Mucosa of descending colon (tissue), 3 donors: ENCODE measurements at regions not wholly inside any gene's neighbourhood (a gene's known extent, or its start where the extent isn't known, plus 50 kb on each side); places are given as distances from the start of the nearest gene placed in this dataset.

ENCODE experiments used
- ATAC-seq: fragments of 200-7000 bp; cut with Tn5 transposase; one replicate; pipeline ENCODE4 v1.9.1; 2020; ENCODE audit warnings: mild to moderate bottlenecking, moderate library complexity
- DNase-seq, 3 donors: peaks; one replicate each; pipeline ENCODE4 v3.0.0-alpha.2; 2020
- H3K36me3 ChIP-seq: fragments of 200-600 bp; one replicate; pipeline ENCODE4 v1.8.0; 2021; ENCODE audit warnings: low read depth, mild to moderate bottlenecking
- H3K4me1 ChIP-seq: fragments of 200-600 bp; one replicate; pipeline ENCODE4 v1.8.0; 2021; ENCODE audit warnings: low read depth, mild to moderate bottlenecking
- H3K4me3 ChIP-seq: fragments of 200-600 bp; one replicate; pipeline ENCODE4 v1.8.0; 2021; ENCODE audit warnings: mild to moderate bottlenecking
- H3K9me3 ChIP-seq: fragments of 200-600 bp; one replicate; pipeline ENCODE4 v1.8.0; 2021; ENCODE audit warnings: mild to moderate bottlenecking
- CTCF ChIP-seq: fragments of 200-600 bp; IDR thresholded peaks from one replicate; pipeline ENCODE4 v1.8.0; 2022; ENCODE audit warnings: antibody characterized with exemption, mild to moderate bottlenecking
- intact Hi-C, 2 donors: fragments of 100-400 bp; cut with DNase I in 1 of 2; cut with micrococcal nuclease in 1 of 2; formaldehyde crosslinking; loops; one replicate each; pipeline versions ENCODE4 v1.11.0 to v1.11.1; 2022; cut with DNase I, micrococcal nuclease
- donor health status: DM: no; HTN: no; CAD: no; lungs with moderate emphysema.
- donor health status: DM: no; HTN: no; CAD: no.
- donor health status: DM: no; HTN: yes; CAD: no.

- H3K36me3 ChIP-seq = no peaks in the 10 kb centered on the region
- H3K4me3 ChIP-seq = no peak overlapping the region
- H3K4me1 ChIP-seq = no peaks in the 10 kb centered on the region
- no peak for ATAC-seq
- no peak for TF ChIP-seq CTCF
- no peak for DNase-seq
- no peaks in the 10 kb centered on the region for H3K9me3 ChIP-seq
- intact Hi-C loops = no loop called here
Measured at GRCh38 chr17:79680318-79680695, 50.4 kb upstream of the ENPP7 start.

- H3K36me3 ChIP-seq = no peaks in the 10 kb centered on the region
- no peaks in the 10 kb centered on the region for H3K9me3 ChIP-seq
- H3K4me1 ChIP-seq = no peaks in the 10 kb centered on the region
- intact Hi-C loops = no loop called here
- DNase-seq = peak in 1 of 3 donors; percentile 11
- ATAC-seq = no peak
- no peak overlapping the region for H3K4me3 ChIP-seq
- no peak for TF ChIP-seq CTCF
Measured at GRCh38 chr17:79679631-79680317, 51.0 kb upstream of the ENPP7 start.

- TF ChIP-seq CTCF = no peak
- ATAC-seq (no peak), DNase-seq (no peak)
- no peak overlapping the region for H3K4me3 ChIP-seq
- no peaks in the 10 kb centered on the region for H3K4me1 ChIP-seq
- peaks cover 4% of the 10 kb centered on the region for H3K9me3 ChIP-seq
- H3K36me3 ChIP-seq = no peaks in the 10 kb centered on the region
- intact Hi-C loops = no loop called here
Measured at GRCh38 chr17:79678736-79679255, 51.9 kb upstream of the ENPP7 start.

- intact Hi-C loops = no loop called here
Measured at GRCh38 chr17:79678091-79678735, 52.5 kb upstream of the ENPP7 start.

GRCh38 chr17:79677646-79678045 is 53.1 kb upstream of the ENPP7 start:
- no peak for DNase-seq
- Histone ChIP-seq H3K36me3 (no peaks in the 10 kb centered on the region), H3K4me1 (no peaks in the 10 kb centered on the region), H3K4me3 (no peak overlapping the region), H3K9me3 (peaks cover 8% of the 10 kb centered on the region)
- intact Hi-C loops = no loop called here
- no peak for TF ChIP-seq CTCF
- ATAC-seq = no peak

More at GRCh38 chr17:79678091-79678735, 52.5 kb upstream of the ENPP7 start:
- Histone ChIP-seq H3K4me1 (no peaks in the 10 kb centered on the region), H3K4me3 (no peak overlapping the region), H3K9me3 (peaks cover 7% of the 10 kb centered on the region), H3K36me3 (no peaks in the 10 kb centered on the region)
- DNase-seq (no peak), ATAC-seq (no peak)
- TF ChIP-seq CTCF = no peak
